ENCODE measurements at regions not wholly inside any gene's neighbourhood (a gene's known extent, or its start where the extent isn't known, plus 50 kb on each side); places are given as distances from the start of the nearest gene placed in this dataset.

DNA sequence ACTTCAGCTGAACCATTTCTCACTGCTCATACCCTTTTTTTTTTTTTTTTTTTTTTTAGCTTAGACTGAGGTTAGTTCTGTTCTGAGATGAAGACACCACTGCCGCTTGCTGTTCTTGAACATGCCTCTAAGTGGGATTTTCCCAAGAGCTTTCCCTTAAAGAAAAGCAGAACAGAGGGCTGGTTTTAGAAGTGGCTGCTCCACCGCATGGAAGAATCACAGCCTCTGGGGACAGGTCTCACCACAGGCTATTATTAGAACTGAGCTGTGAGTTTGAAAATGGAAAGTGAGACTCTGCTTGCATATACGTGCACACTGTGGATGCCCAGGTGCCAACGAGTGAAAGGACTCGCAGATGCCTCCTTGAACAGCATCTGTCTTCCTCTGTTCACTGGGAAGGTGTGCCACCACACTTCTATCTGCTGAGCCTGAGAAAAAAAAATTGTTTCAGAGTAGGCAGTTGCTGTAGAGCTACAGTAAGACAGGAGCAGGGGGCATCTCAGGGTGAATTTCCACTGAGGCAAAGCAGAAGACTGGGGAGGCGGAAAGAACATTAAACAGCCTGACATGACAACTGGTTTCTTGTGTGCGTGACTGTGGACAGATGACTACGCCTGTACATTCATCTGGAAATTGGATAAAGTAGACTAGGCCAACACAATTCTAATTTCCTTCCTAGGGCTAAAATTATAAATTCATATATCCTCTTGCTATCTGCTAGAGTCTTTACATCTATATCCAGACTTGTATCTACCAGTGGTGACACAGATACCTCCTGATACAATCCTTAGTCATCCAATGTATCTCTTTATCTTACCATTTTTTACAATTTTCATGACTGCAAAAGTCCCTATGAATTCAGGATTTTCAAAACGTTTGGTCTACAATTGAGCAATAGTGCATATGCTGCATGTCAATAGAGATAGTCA is 1045.7 kb upstream of the CELF4 start:
- TF ChIP-seq, protein P1, sequence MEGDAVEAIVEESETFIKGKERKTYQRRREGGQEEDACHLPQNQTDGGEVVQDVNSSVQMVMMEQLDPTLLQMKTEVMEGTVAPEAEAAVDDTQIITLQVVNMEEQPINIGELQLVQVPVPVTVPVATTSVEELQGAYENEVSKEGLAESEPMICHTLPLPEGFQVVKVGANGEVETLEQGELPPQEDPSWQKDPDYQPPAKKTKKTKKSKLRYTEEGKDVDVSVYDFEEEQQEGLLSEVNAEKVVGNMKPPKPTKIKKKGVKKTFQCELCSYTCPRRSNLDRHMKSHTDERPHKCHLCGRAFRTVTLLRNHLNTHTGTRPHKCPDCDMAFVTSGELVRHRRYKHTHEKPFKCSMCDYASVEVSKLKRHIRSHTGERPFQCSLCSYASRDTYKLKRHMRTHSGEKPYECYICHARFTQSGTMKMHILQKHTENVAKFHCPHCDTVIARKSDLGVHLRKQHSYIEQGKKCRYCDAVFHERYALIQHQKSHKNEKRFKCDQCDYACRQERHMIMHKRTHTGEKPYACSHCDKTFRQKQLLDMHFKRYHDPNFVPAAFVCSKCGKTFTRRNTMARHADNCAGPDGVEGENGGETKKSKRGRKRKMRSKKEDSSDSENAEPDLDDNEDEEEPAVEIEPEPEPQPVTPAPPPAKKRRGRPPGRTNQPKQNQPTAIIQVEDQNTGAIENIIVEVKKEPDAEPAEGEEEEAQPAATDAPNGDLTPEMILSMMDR (IDR thresholded peaks at IDR 0.05), result no peak
- TF ChIP-seq EZH2 (IDR thresholded peaks at IDR 0.05) (no peak), EZH2phosphoT487 (IDR thresholded peaks at IDR 0.05) (no peak)
